Testis (tissue), 2 donors: ENCODE measurements at regions not wholly inside any gene's neighbourhood (a gene's known extent, or its start where the extent isn't known, plus 50 kb on each side); places are given as distances from the start of the nearest gene placed in this dataset.

Source experiments
- DNase-seq: peaks from one replicate; pipeline ENCODE4 v3.0.0-alpha.2; 2019
- H3K27ac ChIP-seq, 2 donors: fragments of 200-600 bp; sonication (generic); one replicate each; pipeline ENCODE4 v1.5.1; 2019
- H3K27me3 ChIP-seq: fragments of 200-600 bp; sonication (generic); one replicate; pipeline ENCODE4 v1.5.1; 2019
- H3K36me3 ChIP-seq: fragments of 200-600 bp; sonication (generic); one replicate; pipeline ENCODE4 v1.5.1; 2017; ENCODE audit warnings: low read depth; ENCODE audit errors: missing control alignments
- H3K4me1 ChIP-seq: fragments of 200-600 bp; sonication (generic); one replicate; pipeline ENCODE4 v1.5.1; 2019
- H3K4me3 ChIP-seq, 2 donors: fragments of 200-600 bp; sonication (generic); one replicate each; pipeline ENCODE4 v1.5.1; 2017 to 2019
- H3K9me3 ChIP-seq: fragments of 200-600 bp; sonication (generic); one replicate; pipeline ENCODE4 v1.5.1; 2017
- CTCF ChIP-seq, 3 experiments: fragments of 450-650 bp in 2 of 3; fragments of 200-600 bp in 1 of 3; sonication (generic) in 1 of 3; IDR thresholded peaks; one replicate each; pipeline ENCODE4 v1.5.1; 2016 to 2019; ENCODE audit warnings: antibody characterized with exemption in 3 of 3, mild to moderate bottlenecking in 2 of 3, moderate library complexity in 1 of 3
- POLR2A ChIP-seq: fragments of 450-650 bp; IDR thresholded peaks from one replicate; pipeline ENCODE4 v1.6.1; 2017; ENCODE audit warnings: antibody characterized with exemption, mild to moderate bottlenecking, moderate library complexity
- WGBS, 2 donors: methylation state at CpG; one replicate each; pipeline ENCODE4 v1.1.5; 2018; 5-methylcytosine and 5-hydroxymethylcytosine counted together
- intact Hi-C: fragments of 100-400 bp; cut with DNase I; formaldehyde crosslinking; loops from one replicate; pipeline ENCODE4 v1.15.1; 2023; ENCODE audit warnings: low total_unique reads

GRCh38 chr13:107743526-107743925, 471.8 kb downstream of the LIG4 start:
- Histone ChIP-seq H3K4me1 (no peaks in the 10 kb centered on the region), H3K9me3 (no peaks in the 10 kb centered on the region), H3K4me3 (no peak overlapping the region), H3K27me3 (no peaks in the 10 kb centered on the region), H3K27ac (no peak overlapping the region), H3K36me3 (no peaks in the 10 kb centered on the region)
- intact Hi-C loops = no loop called here
- WGBS, 2 donors = 61 to 70% methylated on average over 4 of the region's 4 CpGs
- DNase-seq = no peak
- TF ChIP-seq POLR2A (no peak), CTCF (IDR thresholded peaks at IDR 0.05) (no peak)

GRCh38 chr13:107743100-107743499, 472.2 kb downstream of the LIG4 start:
- DNase-seq = no peak
- no peak for TF ChIP-seq POLR2A
- no peak for TF ChIP-seq CTCF (IDR thresholded peaks at IDR 0.05)
- intact Hi-C loops = no loop called here
- Histone ChIP-seq H3K4me1 (no peaks in the 10 kb centered on the region), H3K27ac (no peak overlapping the region), H3K9me3 (no peaks in the 10 kb centered on the region), H3K4me3 (no peak overlapping the region), H3K27me3 (no peaks in the 10 kb centered on the region), H3K36me3 (no peaks in the 10 kb centered on the region)
- WGBS, 2 donors = 72 to 75% methylated on average over 3 of the region's 3 CpGs

- 74 to 86% methylated on average over 1 of the region's 1 CpG for WGBS, 2 donors
- intact Hi-C loops = no loop called here
- Histone ChIP-seq H3K4me1 (no peaks in the 10 kb centered on the region), H3K27me3 (no peaks in the 10 kb centered on the region), H3K9me3 (no peaks in the 10 kb centered on the region), H3K36me3 (no peaks in the 10 kb centered on the region), H3K27ac (no peak overlapping the region), H3K4me3 (no peak overlapping the region)
- TF ChIP-seq POLR2A (no peak), CTCF (IDR thresholded peaks at IDR 0.05) (no peak)
- no peak for DNase-seq
Observed at GRCh38 chr13:107742544-107742943, 472.8 kb downstream of the LIG4 start.

GRCh38 chr13:107738004-107738403, 477.3 kb downstream of the LIG4 start:
- DNase-seq = no peak
- Histone ChIP-seq H3K9me3 (no peaks in the 10 kb centered on the region), H3K4me3 (no peak overlapping the region), H3K27ac (no peak overlapping the region), H3K36me3 (no peaks in the 10 kb centered on the region), H3K4me1 (no peaks in the 10 kb centered on the region), H3K27me3 (no peaks in the 10 kb centered on the region)
- intact Hi-C loops = no loop called here
- WGBS, 2 donors = 86 to 88% methylated on average over 4 of the region's 4 CpGs
- TF ChIP-seq CTCF (IDR thresholded peaks at IDR 0.05) = no peak
- TF ChIP-seq POLR2A = no peak

- no peak for TF ChIP-seq POLR2A
- no peak for TF ChIP-seq CTCF (IDR thresholded peaks at IDR 0.05)
- intact Hi-C loops = no loop called here
- H3K4me3 ChIP-seq = no peak overlapping the region
- WGBS, 2 donors = 81 to 84% methylated on average over 2 of the region's 2 CpGs
- no peaks in the 10 kb centered on the region for H3K36me3 ChIP-seq
- no peaks in the 10 kb centered on the region for H3K27me3 ChIP-seq
- no peak for DNase-seq
- no peaks in the 10 kb centered on the region for H3K9me3 ChIP-seq
- H3K4me1 ChIP-seq = no peaks in the 10 kb centered on the region
- H3K27ac ChIP-seq = no peak overlapping the region
Observed at GRCh38 chr13:107736731-107737130, 478.6 kb downstream of the LIG4 start.
